WTC11 (cell line): ENCODE measurements at regions not wholly inside any gene's neighbourhood (a gene's known extent, or its start where the extent isn't known, plus 50 kb on each side); places are given as distances from the start of the nearest gene placed in this dataset.

Experiments used
- ATAC-seq: fragments of 200-7000 bp; cut with Tn5 transposase; 2 replicates; pipeline ENCODE4 v1.10.0; 2021; ENCODE audit warnings: mild to moderate bottlenecking, moderate library complexity
- CTCF ChIA-PET: fragments of 300-600 bp; sonication (Branson Sonifier 250); formaldehyde crosslinking; loops from one replicate; lab custom pipeline; 2021; ENCODE audit warnings: antibody characterized with exemption; lab: Charles Lee
- POLR2A ChIA-PET: fragments of 350-600 bp; sonication (Branson Sonifier 250); formaldehyde crosslinking; loops from one replicate; lab custom pipeline; 2021; ENCODE audit warnings: antibody characterized with exemption; lab: Charles Lee
- DNase-seq: peaks from one replicate; pipeline ENCODE4 v3.0.0; 2021; ENCODE audit warnings: low spot score
- H3K27ac Mint-ChIP-seq: 2 replicates; pipeline ENCODE4 v1.8.0; 2021; ENCODE audit warnings: mixed read lengths
- H3K27me3 Mint-ChIP-seq: 2 replicates; pipeline ENCODE4 v1.8.0; 2021; ENCODE audit warnings: low read depth, mild to moderate bottlenecking, moderate library complexity, mixed read lengths
- H3K36me3 Mint-ChIP-seq: 2 replicates; pipeline ENCODE4 v1.8.0; 2021; ENCODE audit warnings: mixed read lengths
- H3K4me1 Mint-ChIP-seq: 2 replicates; pipeline ENCODE4 v1.8.0; 2022; ENCODE audit warnings: mixed read lengths
- H3K4me3 Mint-ChIP-seq: 2 replicates; pipeline ENCODE4 v1.8.0; 2021; ENCODE audit warnings: mild to moderate bottlenecking, moderate library complexity, mixed read lengths
- H3K9me3 Mint-ChIP-seq: 2 replicates; pipeline ENCODE4 v1.8.0; 2021; ENCODE audit warnings: mixed read lengths
- ATF1 ChIP-seq: sonication (generic); formaldehyde crosslinking; IDR thresholded peaks from 2 replicates; pipeline ENCODE4 v1.8.1; 2023; ENCODE audit warnings: mild to moderate bottlenecking, moderate library complexity, missing genetic modification reagents
- ESRRA ChIP-seq: sonication (generic); formaldehyde crosslinking; IDR thresholded peaks from 2 replicates; pipeline ENCODE4 v1.8.1; 2022; ENCODE audit warnings: mild to moderate bottlenecking, missing genetic modification reagents, borderline replicate concordance
- ETV6 ChIP-seq: sonication (generic); formaldehyde crosslinking; IDR thresholded peaks from 2 replicates; pipeline ENCODE4 v1.8.1; 2022; ENCODE audit warnings: mild to moderate bottlenecking, missing genetic modification reagents
- MYBL2 ChIP-seq: sonication (generic); formaldehyde crosslinking; IDR thresholded peaks from 2 replicates; pipeline ENCODE4 v1.8.1; 2023; ENCODE audit warnings: mild to moderate bottlenecking, moderate library complexity, missing genetic modification reagents
- NR2C2 ChIP-seq: sonication (generic); formaldehyde crosslinking; IDR thresholded peaks from 2 replicates; pipeline ENCODE4 v1.8.0; 2022; ENCODE audit warnings: mild to moderate bottlenecking, missing genetic modification reagents
- PRRX2 ChIP-seq: fragments of 250-450 bp; sonication (Bioruptor Pico); IDR thresholded peaks from 2 replicates; pipeline ENCODE4 v1.8.0; 2021; ENCODE audit warnings: mild to moderate bottlenecking
- RORB ChIP-seq: fragments of 250-450 bp; sonication (Bioruptor Pico); IDR thresholded peaks from 2 replicates; pipeline ENCODE4 v1.9.0; 2021; ENCODE audit warnings: mild to moderate bottlenecking
- TEAD4 ChIP-seq: sonication (generic); formaldehyde crosslinking; IDR thresholded peaks from 2 replicates; pipeline ENCODE4 v1.8.0; 2022; ENCODE audit warnings: mild to moderate bottlenecking, missing genetic modification reagents
- ZNF219 ChIP-seq: sonication (generic); formaldehyde crosslinking; IDR thresholded peaks from 2 replicates; pipeline ENCODE4 v1.8.0; 2023; ENCODE audit warnings: missing genetic modification reagents, mild to moderate bottlenecking, borderline replicate concordance
- ZNF232 ChIP-seq: sonication (generic); formaldehyde crosslinking; IDR thresholded peaks from 2 replicates; pipeline ENCODE4 v1.8.0; 2022; ENCODE audit warnings: mild to moderate bottlenecking, missing genetic modification reagents
- TF ChIP-seq, protein P1 (sequence below): sonication (generic); formaldehyde crosslinking; conservative IDR thresholded peaks from 2 replicates; pipeline ENCODE4 v1.8.1; 2023; ENCODE audit warnings: mild to moderate bottlenecking, low read depth, missing genetic modification reagents, moderate library complexity
- TF ChIP-seq, protein P2 (sequence below): sonication (generic); formaldehyde crosslinking; IDR thresholded peaks from 2 replicates; pipeline ENCODE4 v1.8.1; 2022; ENCODE audit warnings: low read depth, mild to moderate bottlenecking, moderate library complexity, missing genetic modification reagents, borderline replicate concordance
- TF ChIP-seq, protein P3 (sequence below): sonication (generic); formaldehyde crosslinking; IDR thresholded peaks from 2 replicates; pipeline ENCODE4 v1.8.1; 2022; ENCODE audit warnings: missing genetic modification reagents, borderline replicate concordance
- TF ChIP-seq, protein P4 (sequence below): fragments of 250-450 bp; sonication (Bioruptor Pico); IDR thresholded peaks from 2 replicates; pipeline ENCODE4 v2.1.2; 2022; ENCODE audit warnings: mild to moderate bottlenecking, moderate library complexity
- TF ChIP-seq, protein P5 (sequence below): sonication (generic); formaldehyde crosslinking; IDR thresholded peaks from 2 replicates; pipeline ENCODE4 v1.8.0; 2022; ENCODE audit warnings: mild to moderate bottlenecking, missing genetic modification reagents

DNA sequence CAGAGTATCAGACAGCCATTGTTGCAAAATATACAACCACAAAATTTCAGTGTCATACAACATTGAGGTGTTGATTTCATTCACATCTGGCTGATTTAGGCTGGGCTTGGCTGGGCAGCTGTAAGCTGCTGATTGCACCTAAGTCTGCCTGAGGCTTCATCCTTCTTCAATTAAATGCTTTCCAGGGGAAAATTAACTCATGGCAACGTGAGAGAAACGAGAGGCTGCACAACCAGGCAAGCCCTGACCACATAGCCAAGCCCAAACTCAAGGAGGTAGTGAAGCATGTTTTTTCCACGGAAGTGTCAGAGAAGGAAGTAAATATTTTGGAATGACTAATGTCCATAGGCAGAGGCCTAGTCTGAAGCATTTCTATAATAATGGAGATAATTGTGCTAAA, 273.8 kb upstream of the ZC3H12C start (continued):
- TF ChIP-seq NR2C2 (CRISPR knock-in tag) (no peak), ZNF219 (CRISPR knock-in tag) (no peak)
- TF ChIP-seq, protein P1, sequence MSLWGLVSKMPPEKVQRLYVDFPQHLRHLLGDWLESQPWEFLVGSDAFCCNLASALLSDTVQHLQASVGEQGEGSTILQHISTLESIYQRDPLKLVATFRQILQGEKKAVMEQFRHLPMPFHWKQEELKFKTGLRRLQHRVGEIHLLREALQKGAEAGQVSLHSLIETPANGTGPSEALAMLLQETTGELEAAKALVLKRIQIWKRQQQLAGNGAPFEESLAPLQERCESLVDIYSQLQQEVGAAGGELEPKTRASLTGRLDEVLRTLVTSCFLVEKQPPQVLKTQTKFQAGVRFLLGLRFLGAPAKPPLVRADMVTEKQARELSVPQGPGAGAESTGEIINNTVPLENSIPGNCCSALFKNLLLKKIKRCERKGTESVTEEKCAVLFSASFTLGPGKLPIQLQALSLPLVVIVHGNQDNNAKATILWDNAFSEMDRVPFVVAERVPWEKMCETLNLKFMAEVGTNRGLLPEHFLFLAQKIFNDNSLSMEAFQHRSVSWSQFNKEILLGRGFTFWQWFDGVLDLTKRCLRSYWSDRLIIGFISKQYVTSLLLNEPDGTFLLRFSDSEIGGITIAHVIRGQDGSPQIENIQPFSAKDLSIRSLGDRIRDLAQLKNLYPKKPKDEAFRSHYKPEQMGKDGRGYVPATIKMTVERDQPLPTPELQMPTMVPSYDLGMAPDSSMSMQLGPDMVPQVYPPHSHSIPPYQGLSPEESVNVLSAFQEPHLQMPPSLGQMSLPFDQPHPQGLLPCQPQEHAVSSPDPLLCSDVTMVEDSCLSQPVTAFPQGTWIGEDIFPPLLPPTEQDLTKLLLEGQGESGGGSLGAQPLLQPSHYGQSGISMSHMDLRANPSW (CRISPR knock-in tag): no peak

DNA sequence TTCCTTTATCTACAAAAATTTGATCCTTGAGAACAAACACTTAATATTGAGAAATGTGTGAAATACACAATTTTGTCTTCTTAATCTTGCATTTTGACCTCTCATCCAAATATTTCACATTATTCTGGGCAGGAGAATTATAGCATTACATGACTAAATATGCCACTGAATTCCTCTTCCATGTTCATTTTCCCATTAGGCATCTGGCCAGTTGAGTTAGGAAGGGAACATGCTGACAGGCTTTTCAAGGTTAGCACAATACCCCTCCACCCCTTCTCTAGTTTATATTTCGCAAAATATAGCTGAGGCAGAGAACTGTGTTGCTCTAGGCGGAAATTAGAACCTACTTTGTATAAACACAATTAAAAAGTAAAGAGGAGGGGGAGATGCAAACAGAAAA, 271.7 kb upstream of the ZC3H12C start:
- TF ChIP-seq ETV6 (CRISPR knock-in tag) (no peak), ESRRA (CRISPR knock-in tag) (no peak), ATF1 (no peak), PRRX2 (CRISPR knock-in tag) (no peak), MYBL2 (CRISPR knock-in tag) (no peak), ZNF232 (CRISPR knock-in tag) (no peak), TEAD4 (CRISPR knock-in tag) (no peak)
- TF ChIP-seq, protein P2, sequence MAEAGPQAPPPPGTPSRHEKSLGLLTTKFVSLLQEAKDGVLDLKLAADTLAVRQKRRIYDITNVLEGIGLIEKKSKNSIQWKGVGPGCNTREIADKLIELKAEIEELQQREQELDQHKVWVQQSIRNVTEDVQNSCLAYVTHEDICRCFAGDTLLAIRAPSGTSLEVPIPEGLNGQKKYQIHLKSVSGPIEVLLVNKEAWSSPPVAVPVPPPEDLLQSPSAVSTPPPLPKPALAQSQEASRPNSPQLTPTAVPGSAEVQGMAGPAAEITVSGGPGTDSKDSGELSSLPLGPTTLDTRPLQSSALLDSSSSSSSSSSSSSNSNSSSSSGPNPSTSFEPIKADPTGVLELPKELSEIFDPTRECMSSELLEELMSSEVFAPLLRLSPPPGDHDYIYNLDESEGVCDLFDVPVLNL (CRISPR knock-in tag): no peak
- TF ChIP-seq, protein P3, sequence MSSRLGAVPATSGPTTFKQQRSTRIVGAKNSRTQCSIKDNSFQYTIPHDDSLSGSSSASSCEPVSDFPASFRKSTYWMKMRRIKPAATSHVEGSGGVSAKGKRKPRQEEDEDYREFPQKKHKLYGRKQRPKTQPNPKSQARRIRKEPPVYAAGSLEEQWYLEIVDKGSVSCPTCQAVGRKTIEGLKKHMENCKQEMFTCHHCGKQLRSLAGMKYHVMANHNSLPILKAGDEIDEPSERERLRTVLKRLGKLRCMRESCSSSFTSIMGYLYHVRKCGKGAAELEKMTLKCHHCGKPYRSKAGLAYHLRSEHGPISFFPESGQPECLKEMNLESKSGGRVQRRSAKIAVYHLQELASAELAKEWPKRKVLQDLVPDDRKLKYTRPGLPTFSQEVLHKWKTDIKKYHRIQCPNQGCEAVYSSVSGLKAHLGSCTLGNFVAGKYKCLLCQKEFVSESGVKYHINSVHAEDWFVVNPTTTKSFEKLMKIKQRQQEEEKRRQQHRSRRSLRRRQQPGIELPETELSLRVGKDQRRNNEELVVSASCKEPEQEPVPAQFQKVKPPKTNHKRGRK (CRISPR knock-in tag): no peak
- TF ChIP-seq, protein P4, sequence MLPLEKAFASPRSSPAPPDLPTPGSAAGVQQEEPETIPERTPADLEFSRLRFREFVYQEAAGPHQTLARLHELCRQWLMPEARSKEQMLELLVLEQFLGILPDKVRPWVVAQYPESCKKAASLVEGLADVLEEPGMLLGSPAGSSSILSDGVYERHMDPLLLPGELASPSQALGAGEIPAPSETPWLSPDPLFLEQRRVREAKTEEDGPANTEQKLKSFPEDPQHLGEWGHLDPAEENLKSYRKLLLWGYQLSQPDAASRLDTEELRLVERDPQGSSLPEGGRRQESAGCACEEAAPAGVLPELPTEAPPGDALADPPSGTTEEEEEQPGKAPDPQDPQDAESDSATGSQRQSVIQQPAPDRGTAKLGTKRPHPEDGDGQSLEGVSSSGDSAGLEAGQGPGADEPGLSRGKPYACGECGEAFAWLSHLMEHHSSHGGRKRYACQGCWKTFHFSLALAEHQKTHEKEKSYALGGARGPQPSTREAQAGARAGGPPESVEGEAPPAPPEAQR (CRISPR knock-in tag): no peak
- TF ChIP-seq, protein P5, sequence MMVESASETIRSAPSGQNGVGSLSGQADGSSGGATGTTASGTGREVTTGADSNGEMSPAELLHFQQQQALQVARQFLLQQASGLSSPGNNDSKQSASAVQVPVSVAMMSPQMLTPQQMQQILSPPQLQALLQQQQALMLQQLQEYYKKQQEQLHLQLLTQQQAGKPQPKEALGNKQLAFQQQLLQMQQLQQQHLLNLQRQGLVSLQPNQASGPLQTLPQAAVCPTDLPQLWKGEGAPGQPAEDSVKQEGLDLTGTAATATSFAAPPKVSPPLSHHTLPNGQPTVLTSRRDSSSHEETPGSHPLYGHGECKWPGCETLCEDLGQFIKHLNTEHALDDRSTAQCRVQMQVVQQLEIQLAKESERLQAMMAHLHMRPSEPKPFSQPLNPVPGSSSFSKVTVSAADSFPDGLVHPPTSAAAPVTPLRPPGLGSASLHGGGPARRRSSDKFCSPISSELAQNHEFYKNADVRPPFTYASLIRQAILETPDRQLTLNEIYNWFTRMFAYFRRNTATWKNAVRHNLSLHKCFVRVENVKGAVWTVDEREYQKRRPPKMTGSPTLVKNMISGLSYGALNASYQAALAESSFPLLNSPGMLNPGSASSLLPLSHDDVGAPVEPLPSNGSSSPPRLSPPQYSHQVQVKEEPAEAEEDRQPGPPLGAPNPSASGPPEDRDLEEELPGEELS (CRISPR knock-in tag): no peak
- H3K4me3 Mint-ChIP-seq: no peak overlapping the region
- no peak overlapping the region for H3K27ac Mint-ChIP-seq
- POLR2A ChIA-PET: no interaction called here
- no peak for DNase-seq
- H3K4me1 Mint-ChIP-seq: peaks cover 6% of the 10 kb centered on the region
- H3K27me3 Mint-ChIP-seq: no peaks in the 10 kb centered on the region
- no peak for ATAC-seq
- no peaks in the 10 kb centered on the region for H3K36me3 Mint-ChIP-seq
- CTCF ChIA-PET: no interaction called here
- H3K9me3 Mint-ChIP-seq: no peaks in the 10 kb centered on the region

DNA sequence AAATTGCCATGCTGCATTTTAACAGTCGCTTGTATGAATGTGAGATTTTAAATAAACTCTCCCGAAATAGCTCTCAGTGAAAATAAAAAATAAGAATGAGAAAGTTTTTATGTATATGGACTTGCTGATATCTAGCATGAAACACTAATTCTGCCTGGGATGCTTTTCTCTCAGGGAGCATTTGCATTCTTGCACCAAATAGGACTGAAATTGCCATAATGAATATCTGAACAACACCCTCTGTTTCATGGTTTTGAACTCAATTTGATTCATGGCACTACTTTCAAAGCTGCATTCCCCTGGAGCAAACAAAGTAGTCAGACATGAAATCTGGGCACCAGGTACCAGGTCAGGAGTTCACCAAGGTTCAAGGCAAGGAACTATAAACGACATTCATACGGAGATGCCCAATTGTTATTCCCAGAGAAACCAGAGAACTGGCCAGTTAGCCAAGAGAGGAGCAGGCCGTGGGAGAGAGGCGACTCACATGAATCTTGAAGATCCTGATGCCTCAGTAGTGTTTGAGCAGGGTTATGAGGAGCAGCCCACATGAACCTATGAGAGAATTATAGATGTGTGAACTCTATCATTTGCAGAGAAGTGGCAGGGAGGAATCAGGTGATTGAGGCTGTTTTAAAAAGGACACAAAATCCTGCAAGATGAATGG, 270.6 kb upstream of the ZC3H12C start:
- Mint-ChIP-seq H3K4me3 (no peak overlapping the region), H3K27me3 (no peaks in the 10 kb centered on the region), H3K27ac (no peak overlapping the region), H3K4me1 (peaks cover 6% of the 10 kb centered on the region), H3K36me3 (no peaks in the 10 kb centered on the region), H3K9me3 (no peaks in the 10 kb centered on the region)
- ChIA-PET POLR2A (no interaction called here), CTCF (no interaction called here)
- 0 out of 2 replicates have a peak, but pooled peaks have one; percentile 38 for ATAC-seq
- no peak for DNase-seq
- TF ChIP-seq ETV6 (CRISPR knock-in tag) (no peak), PRRX2 (CRISPR knock-in tag) (no peak), RORB (CRISPR knock-in tag) (no peak)
